HCT116 (cell line): ENCODE measurements at regions not wholly inside any gene's neighbourhood (a gene's known extent, or its start where the extent isn't known, plus 50 kb on each side); places are given as distances from the start of the nearest gene placed in this dataset.

ENCODE experiments used
- ATAC-seq: fragments of 200-7000 bp; cut with Tn5 transposase; 2 replicates; pipeline ENCODE4 v1.9.1; 2020; ENCODE audit warnings: mild to moderate bottlenecking, moderate library complexity
- BruUV-seq: library from RNA; stranded (reverse); fragments of 400-500 nt; replicated peaks from 2 replicates; lab custom pipeline; 2021; lab: Mats Ljungman, UMichigan
- CTCF ChIA-PET: fragments of 300-600 bp; sonication (Branson Sonifier 250); formaldehyde crosslinking; loops from one replicate; lab custom pipeline; 2021; ENCODE audit warnings: antibody characterized with exemption; lab: Charles Lee
- POLR2A ChIA-PET: fragments of 300-600, 350-600 bp; sonication (Branson Sonifier 250); formaldehyde crosslinking; loops from one replicate; lab custom pipeline; 2021; ENCODE audit warnings: antibody characterized with exemption; lab: Charles Lee
- RAD21 ChIA-PET, 2 experiments: fragments of 300-600 bp; sonication (Branson Sonifier 250); formaldehyde crosslinking; loops; one replicate each; lab custom pipeline; 2023; ENCODE audit warnings: low total read pairs in 2 of 2; ENCODE audit not compliant: uncharacterized antibody in 2 of 2, unreplicated experiment in 2 of 2, low non-redundant PET in 1 of 2; lab: Charles Lee
- DNase-seq: peaks from one replicate; pipeline ENCODE4 v3.0.0-alpha.2; 2010; ENCODE audit warnings: low read depth, low spot score
- H2AFZ ChIP-seq: fragments of 200-600 bp; shearing (Covaris generic), sonication (generic); 2 replicates; pipeline ENCODE4 v1.6.1; 2017; ENCODE audit warnings: low read depth, mixed run types, mixed read lengths, antibody characterized with exemption, low read length; ENCODE audit not compliant: poor library complexity, severe bottlenecking
- H3K27ac ChIP-seq: 2 replicates; pipeline ENCODE4 v1.5.1; 2012; ENCODE audit warnings: low read depth, low read length
- H3K27me3 ChIP-seq: fragments of 200-600 bp; sonication (generic); 2 replicates; pipeline ENCODE4 v1.6.1; 2016; ENCODE audit warnings: mixed run types, low read length, mixed read lengths; ENCODE audit not compliant: insufficient read depth
- H3K36me3 ChIP-seq, 2 experiments: fragments of 200-500 bp in 1 of 2; fragments of 200-600 bp in 1 of 2; sonication (Bioruptor generic) in 1 of 2; sonication (generic) in 1 of 2; 2 replicates each; pipeline versions ENCODE4 v1.5.1 to v1.6.1; 2014 to 2016; ENCODE audit warnings: low read length in 2 of 2, inconsistent platforms in 1 of 2, mixed read lengths in 1 of 2, mixed run types in 1 of 2; ENCODE audit not compliant: insufficient read depth in 2 of 2, control insufficient read depth in 1 of 2
- H3K4me1 ChIP-seq, 2 experiments: fragments of 200-600 bp in 1 of 2; sonication (generic) in 1 of 2; 2 replicates each; pipeline versions ENCODE4 v1.5.1 to v1.6.1; 2012 to 2017; ENCODE audit warnings: low read length in 2 of 2, inconsistent platforms in 1 of 2, mild to moderate bottlenecking in 1 of 2, mixed read lengths in 1 of 2, mixed run types in 1 of 2, moderate library complexity in 1 of 2; ENCODE audit not compliant: insufficient read depth in 2 of 2, control insufficient read depth in 1 of 2
- H3K4me2 ChIP-seq: fragments of 200-600 bp; sonication (generic); 2 replicates; pipeline ENCODE4 v1.6.1; 2017; ENCODE audit warnings: mixed run types, low read length, mixed read lengths
- H3K4me3 ChIP-seq, 2 experiments: fragments of 200-600 bp in 1 of 2; sonication (generic) in 1 of 2; replicated peaks in 1 of 2; 2 replicates each; pipeline ENCODE4 v1.5.1; 2011 to 2016; ENCODE audit warnings: low read length in 2 of 2, control low read depth in 1 of 2, low read depth in 1 of 2, mild to moderate bottlenecking in 1 of 2, mixed read lengths in 1 of 2, mixed run types in 1 of 2
- H3K79me2 ChIP-seq: fragments of 200-600 bp; sonication (generic); 2 replicates; pipeline ENCODE4 v1.6.1; 2017; ENCODE audit warnings: mild to moderate bottlenecking, mixed run types, low read length, moderate library complexity, mixed read lengths; ENCODE audit not compliant: insufficient read depth
- H3K9ac ChIP-seq: fragments of 200-600 bp; sonication (generic); 2 replicates; pipeline ENCODE4 v1.6.1; 2016; ENCODE audit warnings: low read length, mixed read lengths
- H3K9me2 ChIP-seq: fragments of 200-600 bp; sonication (generic), shearing (Covaris generic); 2 replicates; pipeline ENCODE4 v1.6.1; 2017; ENCODE audit warnings: mixed run types, mild to moderate bottlenecking, moderate library complexity; ENCODE audit not compliant: insufficient read depth
- H3K9me3 ChIP-seq, 2 experiments: fragments of 200-500 bp in 1 of 2; fragments of 200-600 bp in 1 of 2; sonication (Bioruptor generic) in 1 of 2; sonication (generic) in 1 of 2; 2 replicates each; pipeline ENCODE4 v1.6.1; 2014 to 2017; ENCODE audit warnings: low read length in 2 of 2, mixed read lengths in 2 of 2, inconsistent platforms in 1 of 2, low read depth in 1 of 2, mild to moderate bottlenecking in 1 of 2, mixed run types in 1 of 2, moderate library complexity in 1 of 2; ENCODE audit not compliant: control insufficient read depth in 1 of 2, insufficient read depth in 1 of 2
- H4K20me1 ChIP-seq: fragments of 200-600 bp; sonication (generic), shearing (Covaris generic); 2 replicates; pipeline ENCODE4 v1.6.1; 2017; ENCODE audit warnings: mixed run types, mild to moderate bottlenecking, moderate library complexity; ENCODE audit not compliant: insufficient read depth
- CEBPB ChIP-seq: IDR thresholded peaks from 2 replicates; pipeline ENCODE4 v1.6.1; 2012; ENCODE audit warnings: low read depth
- EGR1 ChIP-seq: IDR thresholded peaks from 2 replicates; pipeline ENCODE4 v1.6.1; 2012; ENCODE audit warnings: low read depth
- EZH2 ChIP-seq: fragments of 200-600 bp; sonication (generic); IDR thresholded peaks from 2 replicates; pipeline ENCODE4 v1.6.1; 2017; ENCODE audit warnings: antibody characterized with exemption, mixed run types
- EZH2phosphoT487 ChIP-seq: fragments of 200-600 bp; IDR thresholded peaks from 2 replicates; pipeline ENCODE4 v1.6.1; 2018; ENCODE audit warnings: antibody characterized with exemption, borderline replicate concordance
- JUND ChIP-seq: IDR thresholded peaks from 2 replicates; pipeline ENCODE4 v1.6.1; 2012
- MAX ChIP-seq: IDR thresholded peaks from 2 replicates; pipeline ENCODE4 v1.6.1; 2012
- POLR2AphosphoS5 ChIP-seq: IDR thresholded peaks from 2 replicates; pipeline ENCODE4 v1.6.1; 2011; ENCODE audit warnings: mild to moderate bottlenecking, low read depth, low read length, moderate library complexity
- RAD21 ChIP-seq: IDR thresholded peaks from 2 replicates; pipeline ENCODE4 v1.6.1; 2012; ENCODE audit warnings: low read depth, mild to moderate bottlenecking
- SIN3A ChIP-seq: IDR thresholded peaks from 2 replicates; pipeline ENCODE4 v1.6.1; 2012; ENCODE audit warnings: low read depth
- SRF ChIP-seq: IDR thresholded peaks from 2 replicates; pipeline ENCODE4 v1.6.1; 2012; ENCODE audit warnings: low read depth
- TCF7L2 ChIP-seq: IDR thresholded peaks from 2 replicates; pipeline ENCODE4 v1.7.0; 2011; ENCODE audit warnings: borderline replicate concordance, inconsistent platforms; ENCODE audit not compliant: insufficient read depth, insufficient read length; ENCODE audit errors: extremely low read depth
- YY1 ChIP-seq: IDR thresholded peaks from 2 replicates; pipeline ENCODE4 v1.6.1; 2011; ENCODE audit warnings: low read length, low read depth, moderate library complexity, mild to moderate bottlenecking; ENCODE audit not compliant: insufficient replicate concordance; ENCODE audit errors: extremely low read depth
- ZFX ChIP-seq: fragments of 450-650 bp; IDR thresholded peaks from 2 replicates; pipeline ENCODE4 v1.6.1; 2017
- ZNF274 ChIP-seq: fragments of 200-500 bp; sonication (Bioruptor generic); IDR thresholded peaks from 2 replicates; pipeline ENCODE4 v1.6.1; 2014; ENCODE audit warnings: mild to moderate bottlenecking, low read depth, low read length, inconsistent platforms
- intact Hi-C: fragments of 100-400 bp; cut with micrococcal nuclease; formaldehyde crosslinking; loops from 2 replicates; pipeline ENCODE4 v1.10.0; 2022
- TF ChIP-seq, protein P1 (sequence below): IDR thresholded peaks from 2 replicates; pipeline ENCODE4 v1.6.1; 2011; ENCODE audit warnings: mild to moderate bottlenecking, low read length, moderate library complexity; ENCODE audit not compliant: insufficient replicate concordance; ENCODE audit errors: extremely low read depth
- TF ChIP-seq, protein P2 (sequence below): IDR thresholded peaks from 2 replicates; pipeline ENCODE4 v1.6.1; 2012; ENCODE audit warnings: low read depth
- TF ChIP-seq, protein P3 (sequence below): IDR thresholded peaks from 2 replicates; pipeline ENCODE4 v1.6.1; 2012

DNA sequence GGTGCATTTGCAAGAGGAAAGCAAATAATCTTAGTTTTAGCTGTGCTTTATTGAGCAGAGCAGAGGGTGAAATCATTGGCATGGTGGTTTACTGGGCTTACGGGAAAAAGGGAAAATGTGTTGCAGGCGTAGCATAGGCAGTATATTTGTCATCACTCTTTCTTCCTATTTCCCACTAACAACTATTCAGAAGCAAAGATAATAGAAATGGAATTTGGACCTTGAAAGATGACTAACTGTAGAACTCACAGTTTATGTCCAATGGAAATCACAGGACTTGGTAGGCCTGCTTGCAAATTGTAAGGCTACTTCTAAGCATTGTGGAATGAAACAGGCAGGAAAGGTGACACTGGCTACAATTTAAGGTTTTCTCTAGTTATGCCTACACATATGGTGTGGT is 611.9 kb upstream of the MAN1A1 start:
- Histone ChIP-seq H3K4me2 (no peak overlapping the region), H3K27me3 (no peaks in the 10 kb centered on the region), H3K9me2 (no peaks in the 10 kb centered on the region), H3K27ac (no peak overlapping the region), H3K36me3 (no peaks in the 10 kb centered on the region), H3K9me3 (no peaks in the 10 kb centered on the region), H3K4me3 (no peak overlapping the region), H3K79me2 (no peaks in the 10 kb centered on the region), H4K20me1 (no peaks in the 10 kb centered on the region), H3K4me1 (no peaks in the 10 kb centered on the region), H2AFZ (no peak overlapping the region), H3K9ac (no peak overlapping the region)
- CTCF ChIA-PET: no interaction called here
- BruUV-seq: no TSS peak
- intact Hi-C loops: no loop called here
- RAD21 ChIA-PET: no interaction called here
- TF ChIP-seq, protein P1, sequence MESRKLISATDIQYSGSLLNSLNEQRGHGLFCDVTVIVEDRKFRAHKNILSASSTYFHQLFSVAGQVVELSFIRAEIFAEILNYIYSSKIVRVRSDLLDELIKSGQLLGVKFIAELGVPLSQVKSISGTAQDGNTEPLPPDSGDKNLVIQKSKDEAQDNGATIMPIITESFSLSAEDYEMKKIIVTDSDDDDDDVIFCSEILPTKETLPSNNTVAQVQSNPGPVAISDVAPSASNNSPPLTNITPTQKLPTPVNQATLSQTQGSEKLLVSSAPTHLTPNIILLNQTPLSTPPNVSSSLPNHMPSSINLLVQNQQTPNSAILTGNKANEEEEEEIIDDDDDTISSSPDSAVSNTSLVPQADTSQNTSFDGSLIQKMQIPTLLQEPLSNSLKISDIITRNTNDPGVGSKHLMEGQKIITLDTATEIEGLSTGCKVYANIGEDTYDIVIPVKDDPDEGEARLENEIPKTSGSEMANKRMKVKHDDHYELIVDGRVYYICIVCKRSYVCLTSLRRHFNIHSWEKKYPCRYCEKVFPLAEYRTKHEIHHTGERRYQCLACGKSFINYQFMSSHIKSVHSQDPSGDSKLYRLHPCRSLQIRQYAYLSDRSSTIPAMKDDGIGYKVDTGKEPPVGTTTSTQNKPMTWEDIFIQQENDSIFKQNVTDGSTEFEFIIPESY: no peak
- TF ChIP-seq, protein P2, sequence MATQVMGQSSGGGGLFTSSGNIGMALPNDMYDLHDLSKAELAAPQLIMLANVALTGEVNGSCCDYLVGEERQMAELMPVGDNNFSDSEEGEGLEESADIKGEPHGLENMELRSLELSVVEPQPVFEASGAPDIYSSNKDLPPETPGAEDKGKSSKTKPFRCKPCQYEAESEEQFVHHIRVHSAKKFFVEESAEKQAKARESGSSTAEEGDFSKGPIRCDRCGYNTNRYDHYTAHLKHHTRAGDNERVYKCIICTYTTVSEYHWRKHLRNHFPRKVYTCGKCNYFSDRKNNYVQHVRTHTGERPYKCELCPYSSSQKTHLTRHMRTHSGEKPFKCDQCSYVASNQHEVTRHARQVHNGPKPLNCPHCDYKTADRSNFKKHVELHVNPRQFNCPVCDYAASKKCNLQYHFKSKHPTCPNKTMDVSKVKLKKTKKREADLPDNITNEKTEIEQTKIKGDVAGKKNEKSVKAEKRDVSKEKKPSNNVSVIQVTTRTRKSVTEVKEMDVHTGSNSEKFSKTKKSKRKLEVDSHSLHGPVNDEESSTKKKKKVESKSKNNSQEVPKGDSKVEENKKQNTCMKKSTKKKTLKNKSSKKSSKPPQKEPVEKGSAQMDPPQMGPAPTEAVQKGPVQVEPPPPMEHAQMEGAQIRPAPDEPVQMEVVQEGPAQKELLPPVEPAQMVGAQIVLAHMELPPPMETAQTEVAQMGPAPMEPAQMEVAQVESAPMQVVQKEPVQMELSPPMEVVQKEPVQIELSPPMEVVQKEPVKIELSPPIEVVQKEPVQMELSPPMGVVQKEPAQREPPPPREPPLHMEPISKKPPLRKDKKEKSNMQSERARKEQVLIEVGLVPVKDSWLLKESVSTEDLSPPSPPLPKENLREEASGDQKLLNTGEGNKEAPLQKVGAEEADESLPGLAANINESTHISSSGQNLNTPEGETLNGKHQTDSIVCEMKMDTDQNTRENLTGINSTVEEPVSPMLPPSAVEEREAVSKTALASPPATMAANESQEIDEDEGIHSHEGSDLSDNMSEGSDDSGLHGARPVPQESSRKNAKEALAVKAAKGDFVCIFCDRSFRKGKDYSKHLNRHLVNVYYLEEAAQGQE: no peak
- TF ChIP-seq TCF7L2: no peak
- no peak for TF ChIP-seq EZH2
- TF ChIP-seq SRF: no peak
- no peak for TF ChIP-seq ZFX
- no peak for TF ChIP-seq MAX
- no peak for TF ChIP-seq SIN3A
- no peak for TF ChIP-seq RAD21
- no peak for TF ChIP-seq YY1
- TF ChIP-seq EGR1: no peak
- TF ChIP-seq, protein P3, sequence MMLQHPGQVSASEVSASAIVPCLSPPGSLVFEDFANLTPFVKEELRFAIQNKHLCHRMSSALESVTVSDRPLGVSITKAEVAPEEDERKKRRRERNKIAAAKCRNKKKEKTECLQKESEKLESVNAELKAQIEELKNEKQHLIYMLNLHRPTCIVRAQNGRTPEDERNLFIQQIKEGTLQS: no peak
- TF ChIP-seq ZNF274: no peak
- no peak for TF ChIP-seq EZH2phosphoT487
- no peak for TF ChIP-seq CEBPB
- TF ChIP-seq POLR2AphosphoS5: no peak
- TF ChIP-seq JUND: no peak
- no peak for DNase-seq
- POLR2A ChIA-PET: no interaction called here
- ATAC-seq: no peak
